ENCODE measurements at regions not wholly inside any gene's neighbourhood (a gene's known extent, or its start where the extent isn't known, plus 50 kb on each side); places are given as distances from the start of the nearest gene placed in this dataset.
"Not testable (repeated sequence)": the region's sequence is repeated elsewhere in the genome, so short reads cannot be mapped to it uniquely, and the experiment has no call there.

DNA sequence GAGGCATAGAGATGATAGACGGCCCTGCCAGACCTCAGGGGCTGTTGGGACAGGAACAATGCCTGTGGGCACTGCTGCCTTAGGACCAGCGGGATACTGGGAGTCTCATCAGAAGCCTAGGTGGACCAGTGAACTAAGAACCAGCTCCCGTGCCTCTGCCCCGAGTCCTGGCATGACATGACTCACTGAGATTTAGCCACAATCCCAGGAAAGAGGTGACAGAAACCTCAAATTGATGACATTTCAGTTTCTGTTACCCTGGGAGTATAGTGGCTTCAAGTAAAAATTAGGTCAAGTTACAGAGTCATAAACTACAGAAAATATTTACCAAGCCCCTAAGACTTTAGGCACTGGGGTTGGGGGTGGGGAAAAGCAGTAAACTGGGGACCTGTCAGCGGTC, 74.6 kb upstream of the GADD45A start:
- no peak overlapping the region for H3K27ac ChIP-seq
- H3K36me3 ChIP-seq, result no peaks in the 10 kb centered on the region
- H3K27me3 ChIP-seq (ENCODE audit: insufficient read depth, low read depth, severe bottlenecking), result no peaks in the 10 kb centered on the region
- H3K4me3 ChIP-seq (ENCODE audit: low read depth, low read length), result no peak overlapping the region
- TF ChIP-seq, protein P1, sequence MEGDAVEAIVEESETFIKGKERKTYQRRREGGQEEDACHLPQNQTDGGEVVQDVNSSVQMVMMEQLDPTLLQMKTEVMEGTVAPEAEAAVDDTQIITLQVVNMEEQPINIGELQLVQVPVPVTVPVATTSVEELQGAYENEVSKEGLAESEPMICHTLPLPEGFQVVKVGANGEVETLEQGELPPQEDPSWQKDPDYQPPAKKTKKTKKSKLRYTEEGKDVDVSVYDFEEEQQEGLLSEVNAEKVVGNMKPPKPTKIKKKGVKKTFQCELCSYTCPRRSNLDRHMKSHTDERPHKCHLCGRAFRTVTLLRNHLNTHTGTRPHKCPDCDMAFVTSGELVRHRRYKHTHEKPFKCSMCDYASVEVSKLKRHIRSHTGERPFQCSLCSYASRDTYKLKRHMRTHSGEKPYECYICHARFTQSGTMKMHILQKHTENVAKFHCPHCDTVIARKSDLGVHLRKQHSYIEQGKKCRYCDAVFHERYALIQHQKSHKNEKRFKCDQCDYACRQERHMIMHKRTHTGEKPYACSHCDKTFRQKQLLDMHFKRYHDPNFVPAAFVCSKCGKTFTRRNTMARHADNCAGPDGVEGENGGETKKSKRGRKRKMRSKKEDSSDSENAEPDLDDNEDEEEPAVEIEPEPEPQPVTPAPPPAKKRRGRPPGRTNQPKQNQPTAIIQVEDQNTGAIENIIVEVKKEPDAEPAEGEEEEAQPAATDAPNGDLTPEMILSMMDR (IDR thresholded peaks at IDR 0.05; ENCODE audit: low read depth, low read length), result no peak
- no peak for DNase-seq
- no peaks in the 10 kb centered on the region for H3K9me3 ChIP-seq (ENCODE audit: severe bottlenecking)

DNA sequence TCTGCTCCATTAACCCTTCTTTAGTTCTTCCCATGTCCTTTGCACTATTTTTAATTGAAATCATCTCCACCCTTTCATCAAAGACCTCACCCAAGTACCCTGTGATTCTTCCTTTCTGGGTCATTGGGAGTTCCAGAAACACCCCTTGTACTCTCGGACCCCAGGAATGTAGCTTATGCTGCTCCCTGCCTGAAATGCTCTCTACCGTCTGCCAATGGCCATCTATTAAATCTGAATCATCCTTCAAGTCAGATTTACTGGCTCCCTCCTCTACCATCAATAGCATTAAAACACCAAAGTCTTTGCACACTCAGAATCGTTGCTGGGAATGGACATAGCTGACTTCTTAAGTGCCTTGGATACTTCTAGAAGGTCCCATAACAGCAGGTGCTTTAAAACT, 73.2 kb upstream of the GADD45A start:
- TF ChIP-seq, protein P1 (IDR thresholded peaks at IDR 0.05; ENCODE audit: low read depth, low read length), result no peak
- no peaks in the 10 kb centered on the region for H3K36me3 ChIP-seq
- H3K27me3 ChIP-seq (ENCODE audit: insufficient read depth, low read depth, severe bottlenecking), result no peaks in the 10 kb centered on the region
- no peak overlapping the region for H3K4me3 ChIP-seq (ENCODE audit: low read depth, low read length)
- no peak for DNase-seq
- no peak overlapping the region for H3K27ac ChIP-seq
- no peaks in the 10 kb centered on the region for H3K9me3 ChIP-seq (ENCODE audit: severe bottlenecking)

DNA sequence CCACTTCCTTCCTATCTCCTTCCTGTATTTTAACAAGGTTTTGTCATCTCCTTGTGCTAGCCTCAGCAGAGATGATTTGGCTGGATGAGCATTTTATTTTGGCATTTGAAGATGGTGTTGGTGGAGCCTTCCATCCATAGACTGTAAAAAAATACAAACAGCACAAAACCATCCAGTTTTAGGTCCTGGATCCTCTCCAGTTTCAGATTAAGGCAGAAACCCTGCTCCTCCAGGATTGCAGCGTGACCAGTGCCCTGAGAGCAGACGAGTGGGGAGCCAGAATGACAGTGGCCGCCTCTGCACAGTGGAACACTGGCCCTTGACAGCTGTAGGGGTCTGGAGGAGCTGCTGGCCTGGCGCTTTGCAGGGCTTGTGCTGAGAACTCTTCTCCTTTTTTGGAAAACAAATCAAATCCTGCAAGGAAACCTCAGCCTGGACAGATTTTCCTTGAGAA, 72.2 kb upstream of the GADD45A start:
- Histone ChIP-seq H3K27ac (no peak overlapping the region), H3K9me3 (ENCODE audit: severe bottlenecking) (no peaks in the 10 kb centered on the region), H3K4me3 (ENCODE audit: low read depth, low read length) (no peak overlapping the region), H3K36me3 (no peaks in the 10 kb centered on the region), H3K27me3 (ENCODE audit: insufficient read depth, low read depth, severe bottlenecking) (no peaks in the 10 kb centered on the region)
- TF ChIP-seq, protein P1 (IDR thresholded peaks at IDR 0.05; ENCODE audit: low read depth, low read length), result no peak
- DNase-seq, result no peak

DNA sequence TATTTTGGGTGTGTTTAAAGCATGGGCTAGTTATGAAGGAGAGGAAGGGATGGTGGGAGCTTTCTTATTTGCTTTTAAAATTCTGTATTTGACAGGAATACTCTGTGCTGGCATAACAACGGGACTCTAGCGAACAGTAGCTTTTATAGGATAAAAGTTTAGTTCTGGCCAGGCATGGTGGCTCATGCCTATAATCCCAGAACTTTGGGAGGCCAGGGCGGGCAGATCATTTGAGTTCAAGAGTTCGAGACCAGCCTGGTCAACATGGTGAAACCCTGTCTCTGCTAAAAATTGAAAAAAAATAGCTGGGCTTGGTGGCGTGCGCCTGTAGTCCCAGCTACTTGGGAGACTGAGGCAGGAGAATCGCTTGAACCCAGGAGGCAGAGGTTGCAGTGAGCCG, 71.5 kb upstream of the GADD45A start:
- not testable (repeated sequence) for DNase-seq; H3K36me3 ChIP-seq; H3K27ac ChIP-seq; H3K4me3 ChIP-seq (ENCODE audit: low read depth, low read length); H3K27me3 ChIP-seq (ENCODE audit: insufficient read depth, low read depth, severe bottlenecking); H3K9me3 ChIP-seq (ENCODE audit: severe bottlenecking)

DNA sequence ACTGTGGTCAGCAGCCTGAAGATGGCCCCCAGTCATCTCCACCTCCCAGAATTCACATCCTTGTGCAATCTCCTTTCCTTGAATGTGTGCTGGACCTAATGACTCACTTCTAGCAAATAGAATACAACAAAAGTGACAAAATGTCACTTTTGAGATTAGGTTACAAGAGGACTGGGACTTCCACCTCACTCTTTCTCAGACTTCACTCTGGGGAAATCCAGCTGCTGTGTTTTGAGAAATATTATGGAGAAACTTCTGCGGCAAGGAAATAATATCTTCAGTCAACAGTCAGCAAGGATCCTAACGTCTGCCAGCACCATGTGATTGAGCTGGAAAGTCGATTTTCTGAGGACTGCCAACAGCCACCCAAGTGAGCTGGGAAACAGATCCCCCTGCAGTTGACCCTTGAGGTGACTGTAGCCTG, 70.5 kb upstream of the GADD45A start:
- Histone ChIP-seq H3K27ac (no peak overlapping the region), H3K36me3 (no peaks in the 10 kb centered on the region), H3K4me3 (ENCODE audit: low read depth, low read length) (no peak overlapping the region), H3K9me3 (ENCODE audit: severe bottlenecking) (no peaks in the 10 kb centered on the region), H3K27me3 (ENCODE audit: insufficient read depth, low read depth, severe bottlenecking) (no peaks in the 10 kb centered on the region)
- DNase-seq, result no peak
- TF ChIP-seq, protein P1 (IDR thresholded peaks at IDR 0.05; ENCODE audit: low read depth, low read length), result no peak

DNA sequence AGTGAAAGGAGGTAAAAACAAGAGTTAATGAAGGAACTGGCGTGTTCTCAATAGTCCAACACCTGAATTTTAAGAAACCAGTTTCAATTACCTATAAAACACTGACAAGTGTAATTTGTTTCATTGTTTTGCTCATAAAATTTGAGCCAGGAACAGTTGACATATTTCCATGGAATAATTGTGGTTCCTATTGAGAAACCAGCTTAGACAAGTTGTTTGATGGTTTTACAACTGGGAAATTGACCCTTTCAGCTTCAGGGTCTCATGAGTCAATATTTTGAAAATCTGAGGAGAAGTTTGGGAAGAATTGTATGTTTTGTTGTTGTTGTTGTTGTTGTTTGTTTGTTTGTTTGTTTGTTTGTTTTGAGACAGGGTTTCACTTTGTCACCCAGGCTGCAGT, 69.1 kb upstream of the GADD45A start:
- TF ChIP-seq, protein P1 (IDR thresholded peaks at IDR 0.05; ENCODE audit: low read depth, low read length), result no peak
- H3K27me3 ChIP-seq (ENCODE audit: insufficient read depth, low read depth, severe bottlenecking), result no peaks in the 10 kb centered on the region
- no peak for DNase-seq

More for the DNA sequence above, 69.1 kb upstream of the GADD45A start:
- Histone ChIP-seq H3K36me3 (no peaks in the 10 kb centered on the region), H3K9me3 (ENCODE audit: severe bottlenecking) (no peaks in the 10 kb centered on the region), H3K4me3 (ENCODE audit: low read depth, low read length) (no peak overlapping the region), H3K27ac (no peak overlapping the region)

All from WERI-Rb-1 (cell line).